IPS-18c (cell line): ENCODE measurements at regions not wholly inside any gene's neighbourhood (a gene's known extent, or its start where the extent isn't known, plus 50 kb on each side); places are given as distances from the start of the nearest gene placed in this dataset.
"Not testable (repeated sequence)": the region's sequence is repeated elsewhere in the genome, so short reads cannot be mapped to it uniquely, and the experiment has no call there.

ENCODE experiments used
- H3K4me3 ChIP-seq: 2 replicates; pipeline ENCODE4 v1.7.0; 2013; ENCODE audit warnings: low read depth, mild to moderate bottlenecking, low read length, moderate library complexity; ENCODE audit not compliant: insufficient read depth
- H3K9me3 ChIP-seq: one replicate; pipeline ENCODE4 v1.6.1; 2013; ENCODE audit warnings: mild to moderate bottlenecking, low read length, moderate library complexity; ENCODE audit not compliant: control insufficient read depth, insufficient read depth

GRCh38 chr21:6538320-6538719, 3983.1 kb upstream of the TPTE start:
- not testable (repeated sequence) for H3K9me3 ChIP-seq, H3K4me3 ChIP-seq

- not testable (repeated sequence) for H3K4me3 ChIP-seq, H3K9me3 ChIP-seq
Measured at GRCh38 chr21:6539688-6540087, 3981.7 kb upstream of the TPTE start.

DNA sequence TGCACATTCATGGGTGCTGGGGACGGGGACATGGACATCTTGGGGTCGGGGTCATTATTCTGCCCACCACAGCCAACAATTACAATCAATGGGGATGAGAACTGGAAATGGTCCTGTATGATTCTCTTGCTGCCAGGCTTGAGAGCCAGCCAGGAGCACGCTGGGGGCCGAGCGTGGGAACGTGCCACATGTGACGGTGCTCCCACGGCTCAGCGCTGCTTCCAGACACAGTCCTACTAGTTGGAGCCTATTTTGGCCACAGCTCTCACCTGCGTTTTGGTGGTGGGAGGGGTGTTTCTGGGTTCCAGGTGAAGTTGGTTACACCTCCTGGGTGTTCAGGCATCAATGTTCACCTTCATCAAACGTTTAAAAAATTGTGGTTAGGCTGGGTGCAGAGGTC, 3980.3 kb upstream of the TPTE start:
- H3K9me3 ChIP-seq, H3K4me3 ChIP-seq: not testable (repeated sequence)

DNA sequence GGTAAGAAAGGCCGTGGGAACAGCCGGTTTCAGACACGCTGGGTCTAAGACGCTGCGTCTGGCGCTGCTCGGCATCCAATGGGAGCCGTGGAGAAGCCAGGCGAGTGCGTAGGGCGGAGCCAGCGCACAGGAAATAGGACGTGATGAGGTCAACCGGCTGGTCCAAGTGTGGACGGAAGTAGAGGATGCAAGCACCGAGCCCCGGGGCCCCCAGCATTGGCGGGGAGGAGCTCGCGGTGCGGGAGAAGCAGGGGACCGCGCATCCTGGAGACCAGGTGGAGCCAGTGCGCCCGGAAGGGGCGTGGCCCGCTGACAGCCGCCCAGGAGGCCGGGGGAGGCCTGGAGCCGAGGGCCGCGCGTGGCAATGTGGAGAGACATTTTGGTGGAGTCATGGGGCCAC, 3976.1 kb upstream of the TPTE start:
- not testable (repeated sequence) for H3K9me3 ChIP-seq, H3K4me3 ChIP-seq

GRCh38 chr21:6551045-6551444, 3970.3 kb upstream of the TPTE start:
- not testable (repeated sequence) for H3K9me3 ChIP-seq, H3K4me3 ChIP-seq

- H3K4me3 ChIP-seq, H3K9me3 ChIP-seq: not testable (repeated sequence)
Measured at GRCh38 chr21:6553505-6554376, 3967.6 kb upstream of the TPTE start.

GRCh38 chr21:6554377-6554864, 3967.0 kb upstream of the TPTE start:
- H3K9me3 ChIP-seq, H3K4me3 ChIP-seq: not testable (repeated sequence)

- H3K4me3 ChIP-seq, H3K9me3 ChIP-seq: not testable (repeated sequence)
Measured at GRCh38 chr21:6556516-6556915, 3964.9 kb upstream of the TPTE start.

DNA sequence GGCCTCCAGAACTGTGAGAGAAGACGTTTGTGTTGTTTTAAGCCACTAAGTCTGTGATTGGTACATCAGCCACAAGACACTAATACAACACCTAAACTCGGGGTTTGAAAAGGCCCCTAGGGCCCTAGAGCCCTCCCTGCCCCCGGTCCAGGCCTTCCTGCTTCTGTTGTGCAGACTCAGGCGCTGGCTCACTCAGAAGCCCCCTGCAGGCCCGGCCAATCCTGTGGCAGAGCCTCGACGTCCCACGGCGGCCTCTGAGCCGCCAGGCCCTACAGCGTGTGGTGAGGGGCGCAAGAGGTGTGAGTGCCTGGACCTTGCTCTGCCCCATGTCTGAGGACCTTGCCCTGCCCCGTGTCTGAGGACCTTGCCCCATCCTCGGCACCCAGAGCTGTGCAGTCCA, 3964.0 kb upstream of the TPTE start:
- not testable (repeated sequence) for H3K4me3 ChIP-seq, H3K9me3 ChIP-seq

- H3K9me3 ChIP-seq, H3K4me3 ChIP-seq: not testable (repeated sequence)
Measured at GRCh38 chr21:6561168-6561567, 3960.2 kb upstream of the TPTE start.

DNA sequence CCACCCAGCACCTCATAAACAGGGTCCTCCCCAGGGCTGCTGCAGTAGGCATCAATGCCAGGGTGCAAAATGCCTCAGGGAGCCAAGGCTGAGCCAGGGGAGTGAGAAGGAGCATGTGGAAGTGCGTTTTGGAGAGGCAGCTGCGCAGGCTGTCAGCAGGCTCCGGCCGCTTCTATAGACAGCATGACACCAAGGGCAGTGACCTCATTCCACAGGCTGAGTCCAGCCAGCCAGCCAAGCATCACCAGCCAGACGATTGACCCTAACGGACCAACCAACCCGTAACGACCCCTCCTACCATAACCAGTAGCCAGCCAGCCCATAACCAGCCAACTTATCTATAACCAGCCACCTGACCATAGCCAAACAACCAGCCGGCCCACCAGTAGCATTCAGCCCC, 3959.8 kb upstream of the TPTE start:
- not testable (repeated sequence) for H3K4me3 ChIP-seq, H3K9me3 ChIP-seq

- H3K4me3 ChIP-seq, H3K9me3 ChIP-seq: not testable (repeated sequence)
Measured at GRCh38 chr21:6564543-6565166, 3956.7 kb upstream of the TPTE start.

- not testable (repeated sequence) for H3K4me3 ChIP-seq, H3K9me3 ChIP-seq
Measured at GRCh38 chr21:6565190-6566094, 3955.9 kb upstream of the TPTE start.

DNA sequence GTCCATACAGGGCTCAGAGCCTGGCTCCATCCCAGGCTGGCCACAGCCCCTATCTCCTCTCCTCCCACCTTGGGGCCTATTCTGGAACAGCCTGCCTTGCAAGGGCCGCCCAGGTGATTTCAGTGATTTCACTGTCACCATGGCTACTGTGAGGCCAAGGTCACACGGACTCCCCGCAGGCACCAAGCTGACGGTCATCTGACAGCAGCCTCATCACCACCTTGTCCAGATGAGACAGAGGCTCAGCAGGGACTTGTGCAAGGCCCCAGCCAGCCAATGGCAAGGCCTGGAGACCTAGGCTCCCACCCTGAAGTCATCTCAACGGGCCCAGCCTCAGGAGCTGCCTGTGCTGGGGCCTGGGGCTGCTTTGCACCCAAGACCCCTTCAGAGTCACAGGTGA, 3953.8 kb upstream of the TPTE start:
- H3K4me3 ChIP-seq, H3K9me3 ChIP-seq: not testable (repeated sequence)

DNA sequence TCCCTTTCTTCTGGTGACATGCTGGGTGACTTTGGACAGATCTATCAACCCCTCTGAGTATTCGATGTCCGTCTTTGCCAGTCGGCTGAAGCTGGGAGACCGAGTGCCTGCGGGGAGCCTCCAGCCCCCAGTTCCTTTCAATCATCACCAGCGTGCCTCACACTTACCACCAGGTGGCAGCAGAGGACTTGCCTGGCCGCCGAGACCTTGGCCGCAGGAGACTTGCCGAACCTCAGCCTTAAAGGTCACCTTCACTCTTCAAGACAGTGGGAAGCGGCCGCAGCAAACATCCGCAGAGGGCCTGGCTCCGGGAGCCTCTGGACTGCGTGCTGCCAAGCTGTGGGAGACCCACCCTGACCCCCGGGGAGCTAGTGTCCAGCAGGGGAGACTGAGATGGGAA, 3952.2 kb upstream of the TPTE start:
- not testable (repeated sequence) for H3K4me3 ChIP-seq, H3K9me3 ChIP-seq

DNA sequence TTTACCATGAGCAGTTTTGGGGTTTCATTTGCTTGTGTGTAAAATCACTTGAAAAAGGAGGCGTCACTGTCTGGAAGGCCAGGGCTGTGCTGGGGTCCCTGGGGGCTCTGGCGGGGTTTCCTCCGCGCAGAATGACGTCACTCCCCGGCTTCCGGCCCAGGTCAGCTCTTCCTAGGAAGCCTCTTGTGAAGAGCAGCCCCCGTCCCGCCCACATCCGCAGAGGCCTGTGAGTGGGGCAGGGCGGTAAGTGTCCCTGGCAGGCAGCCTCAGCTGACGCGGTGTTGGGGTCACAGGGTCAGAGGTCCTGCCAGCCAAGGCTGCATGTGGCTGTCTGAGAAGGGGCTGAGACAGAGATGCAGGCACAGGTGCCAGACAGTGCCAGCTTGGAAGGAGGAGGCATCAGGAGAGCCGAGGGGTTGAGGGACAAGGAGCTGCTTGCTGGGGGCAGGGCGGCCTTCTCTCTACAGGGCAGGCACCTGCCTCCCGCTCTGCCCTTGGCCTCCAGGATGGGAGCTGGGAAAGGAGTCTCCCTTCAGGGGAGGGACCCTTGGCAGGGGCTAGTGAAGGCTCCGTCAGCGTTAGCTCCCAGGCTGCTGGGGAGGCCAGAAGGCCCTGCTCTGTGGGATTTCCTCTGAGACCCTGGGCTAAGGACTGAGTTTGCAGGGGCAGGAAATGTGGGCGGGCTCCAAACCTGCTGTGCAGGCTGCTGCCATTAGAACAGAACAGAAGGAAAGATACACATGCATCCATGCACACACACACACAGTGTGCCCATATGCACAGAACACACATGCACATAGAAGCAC, 3951.6 kb upstream of the TPTE start:
- not testable (repeated sequence) for H3K4me3 ChIP-seq, H3K9me3 ChIP-seq
